GM20000 (cell line): ENCODE measurements at regions not wholly inside any gene's neighbourhood (a gene's known extent, or its start where the extent isn't known, plus 50 kb on each side); places are given as distances from the start of the nearest gene placed in this dataset.

Experiments used
- DNase-seq: peaks from one replicate; pipeline ENCODE4 v3.0.0; 2012; ENCODE audit warnings: low spot score
- TF ChIP-seq, protein P1 (sequence below): IDR thresholded peaks from 2 replicates; pipeline ENCODE4 v1.5.1; 2012; ENCODE audit warnings: mild to moderate bottlenecking, control low read depth; ENCODE audit errors: extremely low read depth, missing control alignments

- no peak for DNase-seq
- TF ChIP-seq, protein P1, sequence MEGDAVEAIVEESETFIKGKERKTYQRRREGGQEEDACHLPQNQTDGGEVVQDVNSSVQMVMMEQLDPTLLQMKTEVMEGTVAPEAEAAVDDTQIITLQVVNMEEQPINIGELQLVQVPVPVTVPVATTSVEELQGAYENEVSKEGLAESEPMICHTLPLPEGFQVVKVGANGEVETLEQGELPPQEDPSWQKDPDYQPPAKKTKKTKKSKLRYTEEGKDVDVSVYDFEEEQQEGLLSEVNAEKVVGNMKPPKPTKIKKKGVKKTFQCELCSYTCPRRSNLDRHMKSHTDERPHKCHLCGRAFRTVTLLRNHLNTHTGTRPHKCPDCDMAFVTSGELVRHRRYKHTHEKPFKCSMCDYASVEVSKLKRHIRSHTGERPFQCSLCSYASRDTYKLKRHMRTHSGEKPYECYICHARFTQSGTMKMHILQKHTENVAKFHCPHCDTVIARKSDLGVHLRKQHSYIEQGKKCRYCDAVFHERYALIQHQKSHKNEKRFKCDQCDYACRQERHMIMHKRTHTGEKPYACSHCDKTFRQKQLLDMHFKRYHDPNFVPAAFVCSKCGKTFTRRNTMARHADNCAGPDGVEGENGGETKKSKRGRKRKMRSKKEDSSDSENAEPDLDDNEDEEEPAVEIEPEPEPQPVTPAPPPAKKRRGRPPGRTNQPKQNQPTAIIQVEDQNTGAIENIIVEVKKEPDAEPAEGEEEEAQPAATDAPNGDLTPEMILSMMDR = no peak
These were observed 118.5 kb upstream of the OTUD4 start for GRCh38 chr4:145298885-145299284.

GRCh38 chr4:145297556-145297955 lies 117.2 kb upstream of the OTUD4 start:
- no peak for DNase-seq
- TF ChIP-seq, protein P1 = no peak

GRCh38 chr4:145295547-145295946 lies 115.2 kb upstream of the OTUD4 start:
- TF ChIP-seq, protein P1 = no peak
- DNase-seq = no peak

- no peak for DNase-seq
- TF ChIP-seq, protein P1 = no peak
These were observed 114.7 kb upstream of the OTUD4 start for GRCh38 chr4:145295122-145295521.

DNA sequence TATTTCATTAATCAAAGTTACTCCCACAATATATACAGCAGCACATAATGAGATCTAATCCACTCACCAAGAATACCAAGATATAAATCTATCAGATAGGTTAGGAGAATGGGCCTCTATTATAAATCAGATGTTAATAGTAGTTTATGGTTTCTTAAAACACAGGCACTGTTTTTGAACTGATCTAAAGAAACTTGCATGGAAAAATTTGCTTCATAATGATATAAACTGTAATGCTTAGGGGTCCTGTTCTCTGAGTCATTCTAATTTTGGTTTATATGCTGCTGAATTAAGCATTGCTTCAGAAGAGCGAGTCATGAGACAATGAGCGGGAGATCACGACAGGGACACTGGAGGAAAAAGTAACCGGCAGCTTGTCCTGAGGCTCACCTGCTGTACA lies 113.3 kb upstream of the OTUD4 start:
- DNase-seq = no peak
- TF ChIP-seq, protein P1 = no peak

GRCh38 chr4:145290955-145291354 lies 110.6 kb upstream of the OTUD4 start:
- TF ChIP-seq, protein P1 = no peak
- no peak for DNase-seq

- TF ChIP-seq, protein P1 = no peak
These were observed 109.2 kb upstream of the OTUD4 start for GRCh38 chr4:145289403-145290076.

More at GRCh38 chr4:145289403-145290076, 109.2 kb upstream of the OTUD4 start:
- DNase-seq = no peak
